Ishikawa (cell line): ENCODE measurements at regions not wholly inside any gene's neighbourhood (a gene's known extent, or its start where the extent isn't known, plus 50 kb on each side); places are given as distances from the start of the nearest gene placed in this dataset.

Source experiments
- CEBPB ChIP-seq: IDR thresholded peaks from 2 replicates; pipeline ENCODE4 v1.6.1; 2012
- CREB1 ChIP-seq: IDR thresholded peaks from 2 replicates; pipeline ENCODE4 v1.6.1; 2012; ENCODE audit warnings: low read depth
- EGR1 ChIP-seq: IDR thresholded peaks from 2 replicates; pipeline ENCODE4 v1.6.1; 2012
- EP300 ChIP-seq: IDR thresholded peaks from 2 replicates; pipeline ENCODE4 v1.6.1; 2012; ENCODE audit warnings: borderline replicate concordance
- FOXM1 ChIP-seq: IDR thresholded peaks from 2 replicates; pipeline ENCODE4 v1.6.1; 2012; ENCODE audit warnings: low read depth, borderline replicate concordance
- NFIC ChIP-seq: IDR thresholded peaks from 2 replicates; pipeline ENCODE4 v1.6.1; 2012
- RAD21 ChIP-seq: IDR thresholded peaks from 2 replicates; pipeline ENCODE4 v1.6.1; 2012; ENCODE audit warnings: low read depth
- TAF1 ChIP-seq: IDR thresholded peaks from 2 replicates; pipeline ENCODE4 v1.6.1; 2012; ENCODE audit warnings: low read depth, mild to moderate bottlenecking
- TCF12 ChIP-seq: IDR thresholded peaks from 2 replicates; pipeline ENCODE4 v1.6.1; 2012; ENCODE audit warnings: low read depth
- TEAD4 ChIP-seq: IDR thresholded peaks from 2 replicates; pipeline ENCODE4 v1.6.1; 2012
- YY1 ChIP-seq: IDR thresholded peaks from 2 replicates; pipeline ENCODE4 v1.6.1; 2012; ENCODE audit warnings: low read depth
- ZBTB7A ChIP-seq: IDR thresholded peaks from 2 replicates; pipeline ENCODE4 v1.6.1; 2012; ENCODE audit warnings: low read depth
- TF ChIP-seq, protein P1 (sequence below): IDR thresholded peaks from 2 replicates; pipeline ENCODE4 v1.6.1; 2012
- TF ChIP-seq, protein P2 (sequence below): IDR thresholded peaks from 2 replicates; pipeline ENCODE4 v1.6.1; 2012; ENCODE audit warnings: low read depth, mild to moderate bottlenecking

DNA sequence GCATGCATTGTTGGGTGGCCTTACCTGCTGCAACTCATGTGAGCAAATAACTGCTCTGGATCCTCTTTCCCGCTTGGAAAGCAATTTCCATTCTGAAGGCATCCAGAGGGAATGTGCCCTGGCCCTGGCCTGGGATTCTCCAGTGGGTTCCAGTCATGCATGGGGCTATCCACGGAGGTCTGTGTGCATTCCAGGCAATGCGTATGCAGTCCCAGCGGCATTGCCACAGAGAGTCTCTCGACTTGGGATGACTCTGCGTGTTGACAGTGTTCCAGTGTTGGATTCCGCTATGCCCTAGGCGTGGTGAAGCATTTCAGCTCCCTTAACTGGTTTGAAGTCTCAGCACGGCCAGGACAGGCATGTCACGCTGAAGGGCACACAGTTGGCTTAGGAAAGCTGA is 113.9 kb downstream of the SNRPN start:
- no peak for TF ChIP-seq YY1
- TF ChIP-seq, protein P1, sequence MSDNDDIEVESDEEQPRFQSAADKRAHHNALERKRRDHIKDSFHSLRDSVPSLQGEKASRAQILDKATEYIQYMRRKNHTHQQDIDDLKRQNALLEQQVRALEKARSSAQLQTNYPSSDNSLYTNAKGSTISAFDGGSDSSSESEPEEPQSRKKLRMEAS = no peak
- no peak for TF ChIP-seq FOXM1
- TF ChIP-seq RAD21 = no peak
- TF ChIP-seq CEBPB = no peak
- no peak for TF ChIP-seq ZBTB7A
- no peak for TF ChIP-seq EP300
- no peak for TF ChIP-seq TAF1
- TF ChIP-seq EGR1 = no peak
- TF ChIP-seq TEAD4 = no peak
- no peak for TF ChIP-seq NFIC
- no peak for TF ChIP-seq CREB1
- TF ChIP-seq, protein P2, sequence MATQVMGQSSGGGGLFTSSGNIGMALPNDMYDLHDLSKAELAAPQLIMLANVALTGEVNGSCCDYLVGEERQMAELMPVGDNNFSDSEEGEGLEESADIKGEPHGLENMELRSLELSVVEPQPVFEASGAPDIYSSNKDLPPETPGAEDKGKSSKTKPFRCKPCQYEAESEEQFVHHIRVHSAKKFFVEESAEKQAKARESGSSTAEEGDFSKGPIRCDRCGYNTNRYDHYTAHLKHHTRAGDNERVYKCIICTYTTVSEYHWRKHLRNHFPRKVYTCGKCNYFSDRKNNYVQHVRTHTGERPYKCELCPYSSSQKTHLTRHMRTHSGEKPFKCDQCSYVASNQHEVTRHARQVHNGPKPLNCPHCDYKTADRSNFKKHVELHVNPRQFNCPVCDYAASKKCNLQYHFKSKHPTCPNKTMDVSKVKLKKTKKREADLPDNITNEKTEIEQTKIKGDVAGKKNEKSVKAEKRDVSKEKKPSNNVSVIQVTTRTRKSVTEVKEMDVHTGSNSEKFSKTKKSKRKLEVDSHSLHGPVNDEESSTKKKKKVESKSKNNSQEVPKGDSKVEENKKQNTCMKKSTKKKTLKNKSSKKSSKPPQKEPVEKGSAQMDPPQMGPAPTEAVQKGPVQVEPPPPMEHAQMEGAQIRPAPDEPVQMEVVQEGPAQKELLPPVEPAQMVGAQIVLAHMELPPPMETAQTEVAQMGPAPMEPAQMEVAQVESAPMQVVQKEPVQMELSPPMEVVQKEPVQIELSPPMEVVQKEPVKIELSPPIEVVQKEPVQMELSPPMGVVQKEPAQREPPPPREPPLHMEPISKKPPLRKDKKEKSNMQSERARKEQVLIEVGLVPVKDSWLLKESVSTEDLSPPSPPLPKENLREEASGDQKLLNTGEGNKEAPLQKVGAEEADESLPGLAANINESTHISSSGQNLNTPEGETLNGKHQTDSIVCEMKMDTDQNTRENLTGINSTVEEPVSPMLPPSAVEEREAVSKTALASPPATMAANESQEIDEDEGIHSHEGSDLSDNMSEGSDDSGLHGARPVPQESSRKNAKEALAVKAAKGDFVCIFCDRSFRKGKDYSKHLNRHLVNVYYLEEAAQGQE = no peak
- no peak for TF ChIP-seq TCF12
